Central memory CD4-positive, alpha-beta T cell (primary cell): ENCODE measurements at regions not wholly inside any gene's neighbourhood (a gene's known extent, or its start where the extent isn't known, plus 50 kb on each side); places are given as distances from the start of the nearest gene placed in this dataset.
"Not testable (repeated sequence)": the region's sequence is repeated elsewhere in the genome, so short reads cannot be mapped to it uniquely, and the experiment has no call there.

Source experiments
- DNase-seq: peaks from one replicate; pipeline ENCODE4 v3.0.0; 2022

DNA sequence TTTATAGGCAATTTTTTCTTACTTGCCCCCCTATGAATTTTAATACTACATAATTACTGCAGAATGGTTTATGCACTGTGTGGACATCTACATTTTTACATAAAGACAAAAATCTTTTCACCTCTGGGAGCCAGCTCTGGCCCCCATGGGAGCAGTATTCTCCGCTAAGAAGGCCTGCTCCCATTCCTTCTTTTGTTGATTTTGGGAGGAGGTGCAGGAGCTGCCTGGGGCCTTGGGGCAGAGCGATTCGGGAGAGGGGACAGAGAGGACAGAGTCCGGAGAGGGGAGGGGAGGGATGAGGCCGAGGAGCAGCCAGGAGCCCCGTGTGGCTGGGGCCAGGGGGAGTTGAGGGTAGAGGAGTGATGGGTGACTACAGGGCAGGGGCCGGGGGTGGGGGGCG lies 452.0 kb downstream of the PREX1 start:
- no peak for DNase-seq

DNA sequence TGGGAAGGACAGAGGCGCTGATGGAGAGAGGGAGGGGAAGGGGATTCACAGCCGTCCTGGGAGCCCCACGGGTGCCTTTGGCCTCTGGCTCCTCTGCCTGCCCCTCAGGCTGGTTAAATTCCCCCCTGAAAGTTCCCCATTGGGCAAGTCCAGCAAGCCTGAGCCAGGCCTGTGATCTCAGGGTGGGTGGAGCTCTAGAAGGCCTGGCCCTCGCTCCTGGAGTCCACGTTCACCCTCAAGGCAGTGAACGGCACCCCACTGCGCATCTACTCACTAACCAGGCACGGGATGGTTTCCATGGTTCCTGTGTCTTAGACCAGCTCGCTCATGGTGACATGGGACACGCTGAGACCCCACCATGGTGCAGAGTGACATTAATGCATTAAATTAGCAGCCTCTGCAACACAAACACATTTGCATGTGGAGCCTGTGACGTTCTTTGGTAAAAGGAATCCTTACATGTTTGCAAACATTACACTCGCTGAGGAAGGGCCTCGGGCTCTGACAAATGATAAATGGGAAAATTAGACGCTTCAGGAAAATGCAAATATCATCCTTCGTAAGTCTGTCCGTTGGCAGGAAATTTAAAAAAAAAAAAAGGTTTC lies 452.7 kb downstream of the PREX1 start:
- DNase-seq = no peak

DNA sequence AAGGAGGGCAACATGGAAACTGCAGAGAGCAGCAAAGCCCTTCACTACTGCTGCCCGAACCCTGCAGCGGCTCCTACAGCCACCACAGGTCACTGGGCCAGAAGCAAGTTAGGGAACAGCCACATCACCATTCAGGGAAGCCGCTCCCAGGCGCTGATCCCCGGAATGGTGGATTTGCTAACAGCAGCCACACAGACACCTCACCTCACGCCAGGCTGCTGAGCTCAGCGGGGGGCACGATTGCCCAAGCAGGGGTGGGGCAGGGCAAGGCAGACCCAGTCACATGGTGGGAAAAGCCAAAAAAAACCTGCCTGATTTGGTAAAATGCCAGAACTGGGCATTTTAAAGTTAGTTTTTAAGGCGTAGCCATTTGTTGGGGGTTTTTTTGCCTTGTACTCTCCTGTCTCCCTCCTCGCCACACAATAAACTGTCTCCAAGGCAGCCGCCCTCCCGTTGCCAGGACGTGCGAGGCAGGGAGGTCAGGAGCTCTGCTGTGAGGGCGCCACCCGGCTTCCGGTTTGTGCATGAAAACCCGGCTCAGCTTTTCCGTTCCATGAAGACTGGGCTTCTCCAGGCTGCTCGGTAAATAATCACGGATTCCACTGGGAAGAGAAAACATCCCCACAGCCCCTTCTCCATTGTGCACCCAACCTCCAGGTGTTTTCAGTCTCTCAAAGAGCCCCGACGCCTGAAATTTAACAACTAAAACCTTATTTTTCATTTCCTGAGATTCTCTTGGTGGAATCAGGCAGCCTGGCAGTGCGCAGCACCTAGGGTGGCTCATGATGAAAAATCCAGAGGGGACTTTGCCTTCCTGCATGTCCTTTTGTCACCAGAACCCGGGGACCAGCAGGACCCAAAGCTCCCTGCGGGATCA lies 453.5 kb downstream of the PREX1 start:
- not testable (repeated sequence) for DNase-seq

DNA sequence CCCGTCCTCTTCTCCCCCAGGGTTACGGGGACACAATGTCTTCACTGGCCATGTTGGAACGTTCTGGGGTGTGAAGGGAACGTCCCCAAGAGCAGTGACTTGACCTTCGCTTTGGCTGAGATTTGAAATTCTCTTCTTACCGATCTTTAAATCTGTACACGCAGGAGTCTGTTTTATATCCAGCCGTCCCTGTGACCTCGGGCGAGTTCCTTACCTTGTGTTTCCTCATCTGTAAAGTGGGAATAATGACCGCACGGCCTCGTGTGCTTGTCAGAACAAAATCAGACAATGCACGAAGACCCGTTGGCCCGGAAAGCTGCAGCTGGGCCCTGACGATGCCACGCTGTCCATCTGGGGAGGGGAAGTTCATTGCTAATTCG lies 454.3 kb downstream of the PREX1 start:
- DNase-seq = no peak

DNA sequence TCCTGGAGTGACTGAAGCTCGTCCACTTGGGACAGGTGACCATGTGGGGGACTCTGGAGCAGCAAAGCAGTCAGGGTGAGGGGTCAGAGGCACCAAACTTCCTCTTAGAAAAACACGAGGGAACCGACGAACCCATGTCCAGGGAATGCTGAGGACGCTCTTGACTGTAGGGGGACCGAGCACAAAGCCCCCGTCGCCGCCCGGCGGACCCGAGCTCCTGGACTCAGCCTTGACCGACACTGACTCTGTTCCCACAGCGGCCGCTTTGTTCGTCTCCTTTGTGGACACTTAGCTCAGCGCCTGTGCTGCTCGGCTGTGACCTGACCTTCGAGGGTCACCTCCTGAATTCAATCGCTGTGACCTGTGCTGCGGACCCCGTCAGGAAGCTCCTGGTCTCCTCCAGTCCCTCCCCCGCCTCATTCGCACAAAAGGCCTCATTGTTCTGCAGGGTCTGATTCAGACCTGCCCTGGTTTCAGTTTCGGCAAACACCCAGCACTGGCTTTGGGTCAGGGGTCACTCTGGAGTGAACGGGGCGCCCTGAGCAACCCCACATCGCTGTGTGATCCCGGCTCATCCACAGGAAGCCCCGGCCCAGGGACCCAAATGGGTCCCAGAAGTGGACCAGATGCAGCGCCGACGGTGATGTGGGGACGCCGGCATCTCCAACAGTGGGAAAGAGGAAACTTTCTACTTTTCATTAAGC lies 454.8 kb downstream of the PREX1 start:
- not testable (repeated sequence) for DNase-seq

DNA sequence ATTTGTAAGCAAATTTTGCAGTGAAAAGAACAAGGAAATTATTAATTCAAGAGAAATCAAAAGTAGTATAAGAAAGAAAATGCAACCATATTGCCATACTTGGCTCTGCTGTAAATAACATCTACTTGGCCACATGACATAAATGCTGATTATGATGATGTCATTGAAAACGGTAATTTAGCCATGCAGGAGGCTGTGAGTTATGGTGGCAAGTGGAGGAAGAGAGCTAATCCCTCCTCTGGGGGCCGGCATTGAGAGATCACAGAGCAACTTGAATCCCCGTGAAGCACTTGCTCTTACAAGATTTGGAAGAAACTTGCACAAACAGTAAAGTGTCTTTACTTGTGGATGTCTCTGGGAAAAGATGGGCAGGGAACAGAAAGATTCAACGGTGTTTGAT lies 456.6 kb downstream of the PREX1 start:
- no peak for DNase-seq

DNA sequence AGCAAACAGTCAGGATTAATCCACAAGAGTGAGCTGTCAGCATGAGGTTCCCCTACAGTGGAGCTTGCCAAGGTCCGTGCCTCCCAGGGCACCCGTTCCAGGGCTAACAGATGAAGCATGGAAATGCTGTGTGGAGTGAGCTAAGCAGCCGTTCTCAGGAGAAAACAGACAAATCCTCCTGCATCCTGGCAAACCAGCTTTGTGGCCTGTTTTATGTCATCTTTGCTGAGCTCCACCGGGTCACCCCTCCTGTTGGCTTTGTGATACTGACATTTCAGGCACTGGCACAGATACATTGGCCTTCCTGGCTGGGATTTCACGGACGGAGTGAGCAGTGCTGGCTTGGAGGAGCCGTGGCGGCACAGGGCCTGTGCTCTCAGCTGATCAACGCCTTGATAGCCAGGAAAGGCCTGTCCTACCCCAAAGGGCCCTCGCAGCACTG lies 459.2 kb downstream of the PREX1 start:
- not testable (repeated sequence) for DNase-seq

DNA sequence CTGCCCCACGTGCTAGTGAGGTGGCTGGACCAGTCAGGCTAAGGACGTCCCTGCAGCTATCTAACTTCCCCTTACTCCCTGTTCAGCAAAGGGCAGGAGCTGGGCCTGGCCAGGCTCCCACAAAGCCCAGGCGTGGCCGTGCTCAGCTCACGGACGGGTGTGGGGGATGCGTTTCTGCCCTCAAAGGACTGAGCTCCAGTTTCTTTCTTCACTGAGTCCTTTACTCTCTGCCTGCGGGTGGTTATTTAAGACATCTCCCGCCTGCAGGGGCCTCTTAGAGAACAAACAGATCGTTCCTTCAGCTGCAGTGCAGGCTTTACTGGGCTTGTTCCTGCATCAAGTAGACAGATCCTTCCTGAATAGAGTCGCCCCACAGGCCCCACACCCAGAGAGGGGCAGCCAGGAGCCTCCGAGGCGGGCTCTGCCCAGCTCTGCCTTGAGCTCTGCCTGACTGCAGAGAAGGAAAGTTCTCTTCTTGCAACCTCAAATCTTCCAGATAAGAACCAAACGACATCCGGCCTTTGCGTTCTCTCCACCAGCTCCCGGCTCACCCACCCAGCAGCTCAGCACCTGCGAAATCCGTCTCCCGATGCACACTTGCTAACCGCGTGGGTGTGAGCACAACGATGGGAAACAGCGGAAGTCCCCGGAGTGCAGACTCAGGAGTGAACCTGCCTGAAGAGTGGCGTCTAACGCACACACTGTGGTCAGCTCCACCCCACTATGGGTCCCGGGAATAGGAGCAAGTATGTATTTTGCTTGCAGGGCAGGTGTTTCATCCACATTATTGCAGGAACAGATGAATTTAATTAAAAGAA lies 460.0 kb downstream of the PREX1 start:
- not testable (repeated sequence) for DNase-seq

DNA sequence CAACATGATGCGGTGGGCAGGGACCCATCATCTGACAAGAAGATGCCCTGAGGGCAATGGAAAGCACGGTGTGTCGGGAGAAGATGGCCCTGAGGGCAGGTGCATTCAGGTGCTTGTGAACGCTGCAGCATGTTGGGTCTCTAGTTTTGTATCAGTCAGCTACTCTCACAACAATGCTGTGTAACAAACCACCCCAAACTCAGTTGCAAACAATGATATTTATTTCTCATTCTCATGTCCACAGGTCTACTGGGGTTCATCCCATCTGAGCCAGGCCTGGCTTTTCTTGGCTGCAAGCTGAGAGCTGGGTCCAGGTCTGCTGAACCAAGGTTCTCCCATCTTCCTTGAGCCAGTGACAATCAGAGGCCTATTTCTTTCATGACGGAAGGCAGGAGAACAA lies 461.6 kb downstream of the PREX1 start:
- DNase-seq = no peak

DNA sequence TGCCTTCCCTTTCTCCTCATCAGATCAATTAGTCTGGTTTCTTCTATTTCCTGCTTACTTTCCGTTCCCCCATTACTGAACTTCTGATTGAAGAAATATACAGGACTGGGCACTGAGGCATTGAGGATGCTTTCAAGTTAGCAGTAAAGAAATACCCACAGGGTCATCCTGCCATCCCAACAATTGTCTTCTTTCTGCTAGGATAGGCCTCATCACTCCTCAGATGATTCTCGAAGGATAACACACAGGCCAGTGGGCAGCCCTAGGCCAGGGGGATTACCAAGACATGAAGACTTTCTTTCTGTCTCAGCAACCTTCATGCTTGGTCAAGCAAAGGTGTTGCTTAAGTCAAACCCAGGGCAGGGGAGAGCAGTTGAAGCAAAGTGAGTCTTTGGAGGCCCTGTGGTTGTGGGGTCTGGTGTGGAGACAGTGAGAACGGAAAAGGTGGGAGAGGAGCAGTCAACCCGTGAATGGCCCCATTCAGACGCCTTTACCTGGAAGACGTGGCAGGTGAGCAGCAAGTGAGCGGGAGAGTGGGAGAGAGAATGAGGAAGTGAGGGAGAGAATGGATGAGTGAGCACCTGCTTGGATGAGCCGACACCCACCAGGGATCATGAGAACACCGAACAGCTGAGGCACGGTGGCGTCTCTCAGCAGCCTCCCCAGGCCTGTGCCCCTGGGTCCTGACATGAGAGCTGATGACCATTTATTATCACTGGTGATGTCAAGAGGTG lies 462.9 kb downstream of the PREX1 start:
- DNase-seq = no peak

DNA sequence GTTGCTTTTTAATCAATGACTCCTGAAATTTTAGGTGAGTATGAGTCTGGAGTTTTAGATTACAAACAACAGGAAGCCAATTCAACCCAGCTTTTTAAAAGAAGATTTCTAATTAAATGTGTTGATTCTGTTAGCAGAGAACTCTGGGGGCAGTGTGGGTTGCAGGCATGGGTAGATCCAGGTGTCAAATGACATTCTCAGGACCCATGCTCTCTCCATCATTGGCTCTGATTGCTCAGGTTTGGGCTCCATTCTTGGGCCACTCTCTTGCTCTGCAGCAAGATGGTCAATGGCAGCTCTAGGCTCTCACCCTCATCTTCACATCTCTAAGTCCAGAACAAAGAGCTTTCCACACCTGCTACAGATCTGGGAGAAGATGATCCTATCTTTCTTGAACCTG lies 463.7 kb downstream of the PREX1 start:
- DNase-seq = no peak

DNA sequence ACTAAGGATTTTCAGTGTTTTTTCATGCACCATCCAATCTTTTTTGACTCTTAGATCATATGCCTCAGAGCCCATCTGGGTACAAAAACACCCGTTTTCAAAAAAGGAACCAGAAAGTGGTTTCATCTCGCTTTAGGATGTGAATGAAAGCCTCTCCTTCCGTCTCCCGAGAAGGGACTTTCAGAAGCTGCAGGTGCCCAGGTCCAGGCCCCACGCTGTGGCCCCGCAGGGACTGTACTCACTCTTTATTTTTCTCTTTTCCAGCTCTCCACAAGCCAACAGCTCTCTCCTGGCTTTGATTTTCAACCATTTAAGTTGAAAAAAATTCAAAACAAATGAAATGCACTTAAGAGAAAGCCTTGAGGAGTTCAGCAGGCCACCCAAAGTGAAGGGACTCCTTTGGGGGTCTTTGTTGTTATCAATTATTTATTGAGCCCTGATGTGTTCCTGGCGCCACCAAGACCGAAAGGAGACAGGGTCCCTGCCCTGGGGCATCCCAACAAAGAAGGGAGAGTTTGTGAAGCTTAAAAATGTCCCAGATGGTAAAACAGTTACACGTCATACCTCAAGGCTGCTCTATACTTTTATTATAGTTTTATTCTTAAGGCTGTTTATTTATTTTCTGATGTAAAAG lies 467.3 kb downstream of the PREX1 start:
- DNase-seq = no peak

DNA sequence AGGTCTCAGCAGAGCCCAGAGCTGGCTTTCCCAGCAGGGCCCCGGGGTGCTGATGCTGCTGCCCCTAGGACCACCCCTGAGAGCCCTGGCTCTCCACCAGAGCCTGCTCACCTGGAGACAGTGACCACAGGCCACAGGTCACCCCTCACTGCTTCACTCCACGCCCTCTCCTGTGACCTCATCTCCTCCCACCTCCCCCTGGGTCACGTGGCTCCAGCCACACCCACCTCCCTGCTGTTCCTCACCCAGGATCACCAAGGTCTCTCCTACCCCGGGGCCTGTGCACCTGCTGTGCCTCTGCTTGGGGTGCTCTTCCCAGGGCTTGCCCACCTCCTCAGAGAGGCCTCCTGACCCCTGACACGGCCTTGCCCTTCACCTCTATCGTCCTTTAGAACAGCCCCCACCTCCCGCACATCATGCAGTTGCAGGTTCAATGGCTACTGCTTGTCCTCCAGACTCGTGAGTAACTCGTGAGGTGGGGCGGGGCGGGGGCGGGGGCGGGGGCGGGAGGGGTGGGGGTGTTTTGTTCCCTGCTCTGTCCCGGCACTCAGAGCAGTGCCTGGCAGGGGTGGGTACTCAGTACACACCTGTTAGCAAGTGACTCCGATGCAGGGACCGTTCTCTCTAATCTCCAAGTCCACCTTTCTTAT lies 468.0 kb downstream of the PREX1 start:
- DNase-seq = no peak

DNA sequence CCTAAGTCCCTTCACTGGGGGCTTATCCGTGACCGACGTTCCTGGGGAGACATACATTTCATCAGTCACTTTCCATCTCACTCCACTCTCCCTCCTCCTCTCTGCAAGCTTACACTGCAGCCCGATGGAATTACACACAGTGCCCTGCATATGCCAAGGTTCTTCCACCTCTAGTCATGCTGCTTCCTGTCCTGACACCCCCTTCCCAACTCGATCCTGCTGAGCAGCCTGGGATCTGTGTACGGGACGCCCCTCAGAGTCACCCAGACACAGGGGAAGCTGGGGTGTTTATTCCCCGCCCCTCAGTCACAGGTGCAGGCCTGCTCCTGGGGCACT lies 468.8 kb downstream of the PREX1 start:
- DNase-seq = not testable (repeated sequence)

DNA sequence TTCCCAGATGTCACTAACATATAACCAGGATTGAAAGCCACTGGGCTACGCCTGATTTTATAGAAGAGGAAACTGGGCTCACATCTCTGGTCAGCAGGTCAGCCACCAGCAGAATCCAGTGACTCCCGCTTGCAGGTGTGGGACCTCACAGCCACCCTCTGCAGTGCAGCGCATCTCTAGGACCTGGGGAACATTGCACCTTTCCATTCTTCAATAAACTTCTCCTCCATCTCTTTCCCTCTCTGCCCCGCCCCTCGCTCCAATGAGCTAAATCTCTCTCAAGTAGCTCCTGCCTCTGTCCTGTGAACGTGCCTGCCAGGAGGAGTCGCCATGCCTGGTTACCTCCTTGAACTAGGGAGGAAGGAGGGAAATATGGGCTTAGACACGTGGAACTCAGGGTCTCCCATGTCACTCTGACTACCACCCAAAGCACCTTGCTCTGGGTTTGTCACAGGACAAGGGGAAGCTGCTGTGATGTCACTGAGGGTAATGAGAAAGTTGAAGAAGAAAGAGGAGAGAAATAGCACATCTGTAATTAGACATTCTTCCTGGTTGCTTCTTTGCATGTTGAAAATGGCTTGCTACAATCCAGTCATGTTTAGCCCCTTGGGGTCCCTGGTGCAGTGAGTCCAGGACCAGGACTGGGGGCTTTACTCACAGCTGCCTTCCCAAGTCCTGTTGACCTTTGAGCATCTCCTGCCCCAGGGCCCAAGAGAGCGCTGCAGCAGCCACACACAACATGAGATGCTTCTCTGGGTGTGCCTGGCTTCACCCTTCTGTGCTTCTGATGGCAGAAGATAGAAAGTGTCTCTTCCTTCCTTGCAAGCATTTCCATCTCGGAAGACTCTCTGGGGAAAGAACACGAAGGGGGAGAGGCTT lies 469.4 kb downstream of the PREX1 start:
- DNase-seq = no peak

DNA sequence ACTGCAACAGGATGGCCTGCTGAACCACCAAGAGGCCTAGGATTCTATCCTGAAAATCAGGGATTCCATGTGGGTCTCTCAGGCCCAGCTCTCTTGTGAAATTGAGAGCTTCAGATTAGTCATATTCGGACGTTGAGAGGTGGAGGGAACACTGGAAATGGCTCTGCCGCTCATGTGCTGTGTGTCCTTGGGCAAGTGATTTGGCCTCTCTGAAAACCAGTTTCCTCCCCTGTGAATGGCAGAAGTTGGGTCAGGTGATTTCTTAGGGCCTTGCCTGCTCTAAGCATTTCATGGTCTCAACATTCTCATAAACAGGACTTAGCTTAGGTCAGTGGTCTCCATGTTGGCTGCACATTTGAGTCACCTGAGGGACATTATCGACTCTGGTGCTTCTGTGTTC lies 470.1 kb downstream of the PREX1 start:
- no peak for DNase-seq

DNA sequence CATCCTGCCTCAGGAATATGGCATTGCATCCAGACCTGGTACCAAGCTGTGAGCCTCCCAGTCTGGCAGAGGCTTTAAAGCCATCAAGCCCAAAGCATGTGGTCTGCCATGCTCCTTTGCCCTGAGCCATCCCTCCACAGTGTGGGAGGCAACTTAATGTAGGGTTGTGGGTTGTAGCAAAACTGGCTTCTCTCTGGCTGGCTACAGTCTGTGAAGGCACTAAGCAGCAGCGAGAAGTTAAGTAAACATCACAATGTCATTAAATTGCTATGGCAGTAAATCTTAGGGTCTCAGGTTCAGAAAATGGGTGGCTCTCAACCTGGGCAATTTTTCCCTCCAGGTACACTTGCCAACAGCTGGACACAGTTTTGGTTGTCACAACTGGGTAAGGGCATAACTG lies 472.9 kb downstream of the PREX1 start:
- DNase-seq = no peak

DNA sequence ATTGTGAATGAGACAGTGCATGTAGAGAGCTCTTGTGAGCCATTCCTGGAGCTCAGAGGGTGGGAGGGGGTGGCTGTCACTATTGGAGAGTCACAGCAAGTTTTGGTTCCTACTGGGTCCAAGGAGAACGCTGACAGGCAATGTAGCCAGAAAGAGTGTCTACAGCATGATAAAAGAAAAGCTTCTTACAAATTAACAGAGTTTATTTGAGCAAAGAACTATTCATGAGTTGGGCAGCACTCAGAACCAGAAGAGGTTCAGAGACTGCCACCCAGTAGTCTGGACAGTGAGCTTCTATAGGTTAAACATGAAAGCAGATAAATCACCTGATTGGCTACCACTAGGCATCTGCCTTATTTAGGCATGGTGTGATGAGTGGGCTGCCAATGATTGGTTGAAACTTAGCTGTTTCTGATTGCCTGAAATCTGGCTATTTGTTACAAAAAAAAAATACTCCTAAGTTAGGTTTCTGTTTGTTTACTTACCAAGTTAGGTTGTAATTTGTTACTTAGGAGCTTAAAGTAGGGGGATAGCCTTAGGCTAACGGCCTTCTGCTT lies 473.4 kb downstream of the PREX1 start:
- no peak for DNase-seq

DNA sequence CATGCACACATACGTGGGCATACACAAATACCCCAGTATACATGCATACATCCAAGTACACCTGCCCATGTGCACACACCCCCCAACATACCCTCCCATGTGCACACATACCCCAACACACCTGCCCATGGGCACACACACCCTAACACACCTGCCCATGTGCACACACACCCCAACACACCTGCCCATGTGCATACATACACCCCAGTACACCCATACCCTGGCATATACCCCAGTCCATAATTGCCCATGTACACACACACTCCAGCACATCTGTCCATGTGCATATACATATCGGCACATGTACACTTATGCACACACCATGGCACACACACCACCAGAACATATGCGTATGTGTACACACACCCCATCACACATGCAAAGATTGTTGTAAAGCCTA lies 475.2 kb downstream of the PREX1 start:
- DNase-seq = no peak

DNA sequence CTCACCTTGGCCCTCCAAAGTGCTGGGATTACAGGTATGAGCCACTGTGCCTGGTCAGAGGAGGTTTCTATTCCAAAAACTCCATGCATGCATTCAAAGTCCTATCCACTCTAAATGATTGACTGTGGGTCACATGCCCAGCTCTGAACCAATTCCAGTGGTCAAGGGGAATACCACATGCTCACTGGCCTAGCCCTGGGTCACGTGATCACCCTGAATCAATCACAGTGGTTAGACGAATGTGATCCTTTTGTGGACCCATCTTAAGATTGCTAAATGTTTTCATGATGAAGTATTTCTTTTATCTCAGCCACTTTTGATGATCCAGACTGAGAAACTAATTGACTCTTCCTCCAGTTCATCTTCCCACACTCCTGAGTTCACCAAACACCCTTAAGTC lies 475.8 kb downstream of the PREX1 start:
- no peak for DNase-seq
